Activated naive CD4-positive, alpha-beta T cell treated with Interleukin-2 at 50 U/mL for 16 hours (primary cell): ENCODE measurements at regions not wholly inside any gene's neighbourhood (a gene's known extent, or its start where the extent isn't known, plus 50 kb on each side); places are given as distances from the start of the nearest gene placed in this dataset.

Source experiments
- DNase-seq: peaks from one replicate; pipeline ENCODE4 v3.0.0-alpha.2; 2020

- DNase-seq: no peak
Measured at GRCh38 chr13:90526711-90527110, 820.8 kb upstream of the MIR17HG start.

GRCh38 chr13:90531744-90532143, 815.7 kb upstream of the MIR17HG start:
- no peak for DNase-seq

GRCh38 chr13:90532861-90533492, 814.5 kb upstream of the MIR17HG start:
- DNase-seq: no peak

GRCh38 chr13:90533866-90534265, 813.6 kb upstream of the MIR17HG start:
- DNase-seq: no peak

DNA sequence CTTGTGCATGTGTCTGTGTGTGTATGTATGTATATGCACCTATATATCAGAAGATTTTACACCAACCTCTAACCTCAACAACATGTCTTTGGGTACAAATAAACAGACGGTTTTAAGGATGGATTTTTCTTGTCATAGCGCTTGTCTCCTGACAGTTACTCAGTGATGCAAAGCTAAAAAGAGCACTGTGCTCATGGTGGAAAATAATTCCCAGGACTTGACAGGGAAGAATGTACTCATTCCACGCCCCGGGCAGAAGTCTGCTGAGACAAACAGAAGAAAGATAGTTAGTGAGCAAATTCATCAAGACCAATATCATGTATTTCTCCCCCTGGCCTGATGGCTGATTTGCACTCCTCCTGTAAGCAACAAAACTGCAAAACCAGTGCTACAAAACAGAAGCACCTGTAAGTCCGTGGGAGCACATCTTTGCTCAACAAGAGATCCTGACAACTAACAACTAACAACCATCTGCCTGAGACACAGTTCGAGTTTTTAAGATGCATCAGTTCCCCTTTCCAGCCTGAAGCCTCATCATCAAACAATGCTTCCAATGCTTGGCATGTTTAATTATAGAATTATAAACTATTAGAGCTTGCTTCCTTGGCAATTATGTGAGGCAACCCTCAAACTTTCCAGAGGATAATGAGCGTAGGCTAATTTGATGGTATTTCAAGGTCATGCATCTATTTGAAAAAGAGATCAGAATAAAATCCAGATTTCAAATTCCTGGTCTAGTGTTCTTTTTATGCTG, 812.7 kb upstream of the MIR17HG start:
- DNase-seq: no peak

- DNase-seq: no peak
Measured at GRCh38 chr13:90535421-90535820, 812.1 kb upstream of the MIR17HG start.

DNA sequence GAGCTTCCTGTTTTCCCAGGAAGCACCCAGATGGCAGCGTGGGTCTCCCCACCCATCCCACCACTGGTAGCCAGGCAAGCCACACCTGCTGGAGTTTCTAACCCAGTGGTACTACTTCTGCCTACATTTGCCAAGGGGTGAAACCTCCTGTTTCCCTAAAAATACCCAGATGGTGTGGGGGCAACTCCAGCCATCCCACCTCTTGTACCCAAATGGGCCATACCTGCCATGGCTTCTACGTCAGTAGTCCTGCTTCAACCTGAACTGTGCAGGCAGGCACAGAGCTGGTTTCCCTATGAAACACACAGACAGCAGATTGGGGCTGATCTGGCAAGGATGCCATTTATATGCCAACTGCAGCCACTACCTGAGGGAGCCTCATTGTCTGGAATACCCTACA, 809.4 kb upstream of the MIR17HG start:
- DNase-seq: no peak

DNA sequence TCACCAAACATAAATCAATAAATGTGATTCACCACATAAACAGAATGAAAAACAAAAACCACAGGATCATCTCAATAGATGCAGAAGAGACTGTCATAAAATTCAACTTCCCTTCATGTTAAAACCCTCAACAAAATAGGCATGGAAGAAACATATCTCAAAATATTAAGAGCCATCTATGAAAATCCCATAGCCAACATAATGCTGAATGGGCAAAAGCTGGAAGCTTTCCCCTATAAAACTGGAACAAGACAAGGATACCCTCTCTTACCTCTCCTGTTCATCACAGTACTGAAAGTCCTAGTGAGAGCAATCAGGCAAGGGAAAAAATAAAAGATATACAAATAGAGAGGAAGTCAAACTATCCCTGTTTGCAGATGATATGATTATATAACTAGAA, 806.1 kb upstream of the MIR17HG start:
- DNase-seq: no peak

DNA sequence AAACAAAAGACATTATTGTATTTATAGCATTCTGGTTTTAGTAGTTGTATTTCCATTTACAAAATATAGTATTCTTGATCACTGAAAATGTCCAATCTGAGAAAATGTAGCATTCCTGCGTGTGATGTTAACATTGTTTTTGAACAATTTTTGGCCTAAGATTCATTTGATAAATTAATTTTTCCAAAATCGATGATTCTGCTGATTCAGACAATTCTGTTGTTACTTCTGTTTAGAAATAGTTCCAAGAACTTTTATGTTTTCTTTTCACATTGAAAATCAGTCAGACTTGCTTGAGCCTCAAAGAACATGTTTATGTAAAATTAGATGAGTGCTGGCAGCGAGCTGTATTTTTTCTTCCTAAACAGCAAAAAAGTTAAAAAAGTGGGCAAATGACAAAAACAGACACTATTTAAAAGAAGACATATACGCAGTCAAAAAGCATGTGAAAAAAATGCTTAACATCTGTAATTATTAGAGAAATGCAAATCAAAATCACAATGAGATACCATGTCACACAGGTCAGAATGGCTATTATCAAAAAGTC, 804.5 kb upstream of the MIR17HG start:
- no peak for DNase-seq

- no peak for DNase-seq
Measured at GRCh38 chr13:90545070-90545840, 802.2 kb upstream of the MIR17HG start.

DNA sequence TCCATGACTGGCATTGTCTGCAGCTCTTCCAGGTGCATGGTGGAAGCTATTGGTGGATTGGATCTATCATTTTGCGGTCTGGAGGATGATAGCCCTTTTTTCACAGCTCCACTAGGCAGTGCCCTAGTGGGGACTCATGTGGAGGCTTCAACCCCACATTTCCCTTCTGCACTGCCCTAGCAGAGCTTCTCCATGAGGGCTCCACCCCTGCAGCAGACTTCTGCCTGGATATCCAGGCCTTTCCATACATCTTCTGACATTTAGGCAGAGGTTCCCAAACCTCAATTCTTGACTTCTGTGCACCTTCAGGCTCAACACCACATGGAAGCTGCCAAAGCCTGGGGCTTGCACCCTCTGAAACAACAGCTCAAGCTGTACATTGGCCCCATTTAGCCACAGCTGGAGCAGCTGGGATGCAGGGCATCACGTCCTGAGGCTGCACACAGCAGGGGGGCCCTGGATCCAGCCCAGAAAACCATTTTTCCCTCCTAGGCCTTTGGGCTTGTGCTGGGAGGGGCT, 800.2 kb upstream of the MIR17HG start:
- no peak for DNase-seq

DNA sequence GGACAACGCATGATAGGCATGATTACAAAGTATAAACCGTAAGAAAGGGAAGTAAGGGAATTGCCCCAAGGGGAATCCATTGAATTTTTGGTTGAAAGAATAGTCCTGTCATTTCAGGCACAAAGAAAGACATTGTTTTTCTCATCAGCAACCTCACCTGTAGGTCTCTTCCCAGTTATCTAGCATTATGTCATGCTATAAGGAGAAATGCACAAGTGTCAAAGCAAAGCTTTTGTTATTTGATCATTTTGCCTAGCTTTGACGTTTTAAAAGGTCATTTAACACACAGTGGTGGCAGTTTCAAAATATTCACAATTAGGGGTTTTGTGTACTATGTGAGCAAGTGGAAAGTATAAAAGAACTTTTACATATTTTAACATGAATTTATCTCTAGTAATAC, 796.2 kb upstream of the MIR17HG start:
- DNase-seq: no peak

- DNase-seq: no peak
Measured at GRCh38 chr13:90552702-90553101, 794.8 kb upstream of the MIR17HG start.

- DNase-seq: no peak
Measured at GRCh38 chr13:90553159-90553558, 794.3 kb upstream of the MIR17HG start.

DNA sequence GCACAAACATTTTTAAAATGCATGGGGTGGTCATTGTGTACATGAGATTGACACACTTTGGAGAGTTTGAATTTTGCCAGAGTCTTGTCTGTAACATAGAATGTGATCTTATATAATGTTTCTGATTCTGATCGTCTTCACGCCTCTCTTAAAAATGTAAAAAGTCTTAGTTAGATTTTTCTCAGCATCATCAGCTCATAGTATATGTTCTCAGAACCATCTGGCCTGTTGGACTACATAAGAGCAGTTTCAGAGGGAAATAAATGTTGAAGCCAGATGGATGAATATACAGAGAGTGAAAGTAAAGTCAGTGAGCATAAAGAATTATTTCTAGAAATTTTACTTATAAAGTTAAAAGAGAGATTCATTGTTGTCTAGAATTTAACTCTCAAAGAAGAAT, 789.9 kb upstream of the MIR17HG start:
- no peak for DNase-seq

GRCh38 chr13:90562443-90562842, 785.0 kb upstream of the MIR17HG start:
- DNase-seq: no peak

DNA sequence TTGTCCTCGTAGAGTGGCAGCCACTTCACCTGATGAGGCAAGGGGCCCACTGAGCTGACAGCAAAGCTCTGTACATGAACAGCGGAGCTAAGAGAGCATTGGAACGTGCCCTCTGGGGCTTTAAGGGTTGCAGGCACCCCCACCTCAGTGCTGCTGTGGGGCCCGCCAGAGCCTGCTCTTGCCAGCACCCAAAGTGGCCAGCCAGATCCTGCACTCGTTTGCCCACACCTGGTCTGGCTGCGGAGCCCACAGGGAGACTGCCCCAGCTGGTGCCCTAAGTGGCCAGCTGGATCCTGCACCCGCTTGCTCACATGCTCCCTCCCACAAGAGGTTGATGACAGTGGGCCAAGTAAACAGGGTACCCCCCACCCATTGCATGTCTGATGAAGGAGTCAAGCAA, 783.4 kb upstream of the MIR17HG start:
- DNase-seq: no peak

- no peak for DNase-seq
Measured at GRCh38 chr13:90564566-90564965, 782.9 kb upstream of the MIR17HG start.

DNA sequence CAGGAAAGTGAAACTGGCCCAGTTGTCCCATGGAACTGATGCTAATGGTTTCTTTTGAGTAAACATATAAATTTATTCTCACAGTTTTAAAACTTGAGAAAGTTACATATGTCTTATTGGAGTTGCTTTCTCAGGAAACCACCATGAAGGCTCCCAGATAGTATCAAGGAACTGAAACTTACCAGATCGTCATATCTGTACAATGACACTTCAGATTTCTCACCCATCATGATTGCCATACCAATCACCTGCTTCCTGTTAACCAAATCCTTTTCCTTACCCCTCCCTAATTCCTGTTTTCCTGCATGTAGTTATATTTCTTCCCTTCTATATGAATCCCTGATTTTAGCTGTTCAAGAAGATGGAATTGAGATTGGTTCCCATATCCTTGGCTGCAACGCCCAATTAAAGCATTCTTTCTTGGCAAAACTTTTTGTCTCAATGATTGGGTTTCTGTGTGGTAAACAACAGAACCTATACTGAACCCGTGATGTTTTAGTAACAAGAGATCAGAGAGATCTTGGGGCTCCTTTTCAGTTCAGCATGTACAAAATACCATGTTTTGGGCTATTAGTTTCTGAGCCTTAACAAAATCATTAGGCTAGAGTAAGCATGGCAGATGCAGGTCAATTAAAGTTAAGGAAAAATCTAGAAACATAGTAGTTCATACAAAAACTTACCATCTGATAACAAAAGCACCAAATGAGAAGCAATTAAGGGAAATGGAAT, 781.3 kb upstream of the MIR17HG start:
- no peak for DNase-seq

- no peak for DNase-seq
Measured at GRCh38 chr13:90568165-90568564, 779.3 kb upstream of the MIR17HG start.

- DNase-seq: no peak
Measured at GRCh38 chr13:90576067-90576466, 771.4 kb upstream of the MIR17HG start.

DNA sequence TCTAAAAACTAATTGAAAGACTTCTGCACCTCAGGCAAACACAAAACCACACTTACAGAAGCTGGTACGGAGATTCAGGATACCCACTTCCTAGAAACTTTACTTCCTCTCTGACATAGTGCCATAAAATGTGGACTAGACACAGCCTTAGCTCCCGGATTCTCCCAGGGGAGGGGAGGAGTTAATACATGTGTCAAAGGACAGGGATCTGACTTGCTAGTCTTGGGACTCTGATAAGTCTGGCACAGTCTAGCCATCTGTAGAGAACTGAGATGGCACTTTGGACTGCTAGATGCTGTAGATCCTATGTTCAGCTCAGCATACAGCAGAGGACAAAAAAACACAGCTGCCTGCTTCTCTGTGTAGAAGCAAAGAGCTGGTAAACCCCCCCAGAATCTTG, 769.8 kb upstream of the MIR17HG start:
- DNase-seq: no peak

- no peak for DNase-seq
Measured at GRCh38 chr13:90585392-90585791, 762.1 kb upstream of the MIR17HG start.
